KMS-11 (cell line): ENCODE measurements at regions not wholly inside any gene's neighbourhood (a gene's known extent, or its start where the extent isn't known, plus 50 kb on each side); places are given as distances from the start of the nearest gene placed in this dataset.

Experiments
- H2AFZ ChIP-seq: fragments of 200-600 bp; sonication (generic); 2 replicates; pipeline ENCODE4 v1.6.1; 2016; ENCODE audit warnings: antibody characterized with exemption, mixed run types, low read depth
- H3K27ac ChIP-seq: fragments of 200-600 bp; sonication (generic); 2 replicates; pipeline ENCODE4 v1.6.1; 2016; ENCODE audit warnings: mild to moderate bottlenecking, mixed run types
- H3K27me3 ChIP-seq: fragments of 200-600 bp; sonication (generic); 2 replicates; pipeline ENCODE4 v1.6.1; 2017; ENCODE audit warnings: mild to moderate bottlenecking, low read depth, mixed run types, moderate library complexity; ENCODE audit not compliant: insufficient read depth
- H3K36me3 ChIP-seq: fragments of 200-600 bp; sonication (generic); 2 replicates; pipeline ENCODE4 v1.6.1; 2017; ENCODE audit warnings: mild to moderate bottlenecking, mixed run types; ENCODE audit not compliant: insufficient read depth
- H3K4me1 ChIP-seq: fragments of 200-600 bp; sonication (generic); 2 replicates; pipeline ENCODE4 v1.6.1; 2016; ENCODE audit warnings: mild to moderate bottlenecking, low read depth, mixed run types; ENCODE audit not compliant: poor library complexity, severe bottlenecking
- H3K4me2 ChIP-seq: fragments of 200-600 bp; sonication (generic); 2 replicates; pipeline ENCODE4 v1.7.0; 2016; ENCODE audit warnings: mild to moderate bottlenecking, mixed run types
- H3K4me3 ChIP-seq: fragments of 200-600 bp; sonication (generic); IDR thresholded peaks from 2 replicates; pipeline ENCODE4 v1.6.1; 2017; ENCODE audit warnings: low read depth, low read length, mixed read lengths; ENCODE audit not compliant: insufficient read depth
- H3K79me2 ChIP-seq: fragments of 200-600 bp; sonication (generic); 2 replicates; pipeline ENCODE4 v1.6.1; 2016; ENCODE audit warnings: low read depth, mixed run types; ENCODE audit not compliant: insufficient read depth
- H3K9ac ChIP-seq: fragments of 200-600 bp; sonication (generic); 2 replicates; pipeline ENCODE4 v1.6.1; 2016; ENCODE audit warnings: mild to moderate bottlenecking, mixed run types
- H4K20me1 ChIP-seq: fragments of 200-600 bp; sonication (generic); 2 replicates; pipeline ENCODE4 v1.6.1; 2016; ENCODE audit warnings: mild to moderate bottlenecking, mixed run types; ENCODE audit not compliant: insufficient read depth
- TF ChIP-seq, protein P1 (sequence below): fragments of 200-600 bp; sonication (generic); conservative IDR thresholded peaks from 2 replicates; pipeline ENCODE4 v1.6.1; 2017; ENCODE audit warnings: low read depth, mild to moderate bottlenecking, antibody characterized with exemption, low read length, moderate library complexity, mixed read lengths

DNA sequence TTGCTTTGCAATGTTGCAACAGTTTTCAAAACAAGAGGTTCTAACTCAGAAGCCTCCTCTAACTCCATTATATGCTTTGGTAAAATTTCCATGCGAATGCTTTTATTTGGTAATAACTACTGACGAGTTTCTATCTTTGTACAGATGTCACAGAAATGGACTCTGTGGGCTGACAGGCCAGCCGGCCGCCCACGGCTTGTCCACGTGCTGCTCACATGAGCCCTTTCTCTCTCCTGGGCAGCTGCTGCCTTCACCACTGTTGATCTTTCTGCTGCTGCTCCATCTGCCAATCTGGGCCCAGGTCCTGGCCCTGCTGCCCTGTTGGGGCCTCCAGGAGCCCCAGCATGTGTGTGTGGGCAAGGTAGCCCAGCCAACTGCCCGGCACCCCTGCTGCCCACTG lies 168.2 kb upstream of the TMEM132C start:
- H3K9ac ChIP-seq, result no peak overlapping the region
- TF ChIP-seq, protein P1, sequence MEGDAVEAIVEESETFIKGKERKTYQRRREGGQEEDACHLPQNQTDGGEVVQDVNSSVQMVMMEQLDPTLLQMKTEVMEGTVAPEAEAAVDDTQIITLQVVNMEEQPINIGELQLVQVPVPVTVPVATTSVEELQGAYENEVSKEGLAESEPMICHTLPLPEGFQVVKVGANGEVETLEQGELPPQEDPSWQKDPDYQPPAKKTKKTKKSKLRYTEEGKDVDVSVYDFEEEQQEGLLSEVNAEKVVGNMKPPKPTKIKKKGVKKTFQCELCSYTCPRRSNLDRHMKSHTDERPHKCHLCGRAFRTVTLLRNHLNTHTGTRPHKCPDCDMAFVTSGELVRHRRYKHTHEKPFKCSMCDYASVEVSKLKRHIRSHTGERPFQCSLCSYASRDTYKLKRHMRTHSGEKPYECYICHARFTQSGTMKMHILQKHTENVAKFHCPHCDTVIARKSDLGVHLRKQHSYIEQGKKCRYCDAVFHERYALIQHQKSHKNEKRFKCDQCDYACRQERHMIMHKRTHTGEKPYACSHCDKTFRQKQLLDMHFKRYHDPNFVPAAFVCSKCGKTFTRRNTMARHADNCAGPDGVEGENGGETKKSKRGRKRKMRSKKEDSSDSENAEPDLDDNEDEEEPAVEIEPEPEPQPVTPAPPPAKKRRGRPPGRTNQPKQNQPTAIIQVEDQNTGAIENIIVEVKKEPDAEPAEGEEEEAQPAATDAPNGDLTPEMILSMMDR, result no peak

GRCh38 chr12:128103152-128103551 lies 163.8 kb upstream of the TMEM132C start:
- H3K4me2 ChIP-seq, result no peak overlapping the region
- TF ChIP-seq, protein P1, result no peak

More for the DNA sequence above, 168.2 kb upstream of the TMEM132C start:
- H3K27ac ChIP-seq, result no peak overlapping the region
- H3K4me3 ChIP-seq, result no peak overlapping the region
- H3K79me2 ChIP-seq, result no peaks in the 10 kb centered on the region
- H3K36me3 ChIP-seq, result no peaks in the 10 kb centered on the region
- no peaks in the 10 kb centered on the region for H3K27me3 ChIP-seq
- no peak overlapping the region for H3K4me2 ChIP-seq
- H2AFZ ChIP-seq, result no peak overlapping the region
- no peaks in the 10 kb centered on the region for H3K4me1 ChIP-seq
- no peaks in the 10 kb centered on the region for H4K20me1 ChIP-seq

GRCh38 chr12:128109236-128109635 lies 157.7 kb upstream of the TMEM132C start:
- Histone ChIP-seq H3K27me3 (no peaks in the 10 kb centered on the region), H3K9ac (no peak overlapping the region), H2AFZ (no peak overlapping the region), H3K27ac (no peak overlapping the region), H3K4me1 (no peaks in the 10 kb centered on the region), H3K4me3 (no peak overlapping the region), H4K20me1 (no peaks in the 10 kb centered on the region), H3K36me3 (no peaks in the 10 kb centered on the region), H3K4me2 (no peak overlapping the region), H3K79me2 (no peaks in the 10 kb centered on the region)
- TF ChIP-seq, protein P1, result no peak

More at GRCh38 chr12:128103152-128103551, 163.8 kb upstream of the TMEM132C start:
- Histone ChIP-seq H3K79me2 (no peaks in the 10 kb centered on the region), H3K4me1 (no peaks in the 10 kb centered on the region), H3K36me3 (no peaks in the 10 kb centered on the region), H4K20me1 (no peaks in the 10 kb centered on the region), H3K4me3 (no peak overlapping the region), H3K27me3 (no peaks in the 10 kb centered on the region), H3K9ac (no peak overlapping the region), H2AFZ (no peak overlapping the region), H3K27ac (no peak overlapping the region)

DNA sequence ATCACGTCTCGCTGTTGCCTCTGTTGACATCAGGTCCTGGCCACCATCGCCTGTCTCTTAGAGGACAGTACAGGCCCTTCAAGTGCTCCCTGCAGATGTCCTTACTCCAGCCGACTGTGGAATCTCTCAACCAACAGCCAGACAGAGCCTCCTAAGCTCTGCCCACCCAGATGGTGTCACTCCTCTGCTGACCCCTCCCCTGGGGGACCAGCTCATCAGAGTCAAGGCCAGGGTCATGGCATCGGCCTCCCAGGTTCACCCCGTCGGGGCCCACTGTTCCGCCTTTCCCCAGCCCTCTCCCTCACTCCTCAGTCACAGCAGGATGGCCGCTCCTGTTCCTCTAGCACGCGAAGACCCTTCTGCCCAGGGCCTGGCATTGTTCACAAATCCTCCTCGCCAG lies 157.3 kb upstream of the TMEM132C start:
- no peak overlapping the region for H3K27ac ChIP-seq
- H3K4me2 ChIP-seq, result no peak overlapping the region
- no peak overlapping the region for H2AFZ ChIP-seq
- H3K36me3 ChIP-seq, result no peaks in the 10 kb centered on the region
- H4K20me1 ChIP-seq, result no peaks in the 10 kb centered on the region
- TF ChIP-seq, protein P1, result no peak
- H3K4me3 ChIP-seq, result no peak overlapping the region
- no peak overlapping the region for H3K9ac ChIP-seq
- no peaks in the 10 kb centered on the region for H3K4me1 ChIP-seq
- H3K79me2 ChIP-seq, result no peaks in the 10 kb centered on the region
- no peaks in the 10 kb centered on the region for H3K27me3 ChIP-seq
